ENCODE measurements at regions not wholly inside any gene's neighbourhood (a gene's known extent, or its start where the extent isn't known, plus 50 kb on each side); places are given as distances from the start of the nearest gene placed in this dataset.

GRCh38 chr12:107895966-107896365 is 121.5 kb downstream of the ASCL4 start:
- H3K4me2 ChIP-seq, result no peak overlapping the region
- H3K27me3 Mint-ChIP-seq (ENCODE audit: insufficient read depth, low read depth), result peaks cover 4% of the 10 kb centered on the region
- no peaks in the 10 kb centered on the region for H3K9me3 Mint-ChIP-seq
- H3K36me3 ChIP-seq, result no peaks in the 10 kb centered on the region
- no peaks in the 10 kb centered on the region for H3K4me1 Mint-ChIP-seq
- H4K20me1 ChIP-seq (ENCODE audit: low read depth), result no peaks in the 10 kb centered on the region
- H3K4me1 ChIP-seq, result no peaks in the 10 kb centered on the region
- H3K27me3 ChIP-seq, result peaks cover 7% of the 10 kb centered on the region
- no peaks in the 10 kb centered on the region for H3K79me2 ChIP-seq (ENCODE audit: low read depth)
- H3K4me3 ChIP-seq, result no peak overlapping the region
- no peak overlapping the region for H3K27ac Mint-ChIP-seq
- no peak overlapping the region for H3K27ac ChIP-seq
- no peak overlapping the region for H3K4me3 Mint-ChIP-seq
- no peak for DNase-seq (ENCODE audit: low spot score)
- no peak overlapping the region for H3K9ac ChIP-seq
- no peak overlapping the region for H2AFZ ChIP-seq (replicated peaks)
- H3K36me3 Mint-ChIP-seq, result no peaks in the 10 kb centered on the region
- no peaks in the 10 kb centered on the region for H3F3A ChIP-seq (ENCODE audit: low read depth)
- H3K9me3 ChIP-seq (ENCODE audit: low read depth), result no peaks in the 10 kb centered on the region
- TF ChIP-seq EZH2phosphoT487 (IDR thresholded peaks at IDR 0.05), result no peak
- TF ChIP-seq CTCF (IDR thresholded peaks at IDR 0.05), result no peak
- TF ChIP-seq EZH2 (IDR thresholded peaks at IDR 0.05), result no peak

GRCh38 chr12:107900588-107900987 is 126.1 kb downstream of the ASCL4 start:
- no peaks in the 10 kb centered on the region for H4K20me1 ChIP-seq (ENCODE audit: low read depth)
- no peak overlapping the region for H3K27ac ChIP-seq
- H3K4me3 ChIP-seq, result no peak overlapping the region
- no peak overlapping the region for H3K4me2 ChIP-seq
- H2AFZ ChIP-seq (replicated peaks), result no peak overlapping the region
- H3K9me3 Mint-ChIP-seq, result no peaks in the 10 kb centered on the region
- H3K4me3 Mint-ChIP-seq, result no peak overlapping the region
- no peak overlapping the region for H3K9ac ChIP-seq
- TF ChIP-seq EZH2 (IDR thresholded peaks at IDR 0.05) (no peak), EZH2phosphoT487 (IDR thresholded peaks at IDR 0.05) (no peak), CTCF (IDR thresholded peaks at IDR 0.05) (no peak)
- no peak for DNase-seq (ENCODE audit: low spot score)
- H3K4me1 ChIP-seq, result peaks cover 9% of the 10 kb centered on the region
- peaks cover 7% of the 10 kb centered on the region for H3K4me1 Mint-ChIP-seq
- no peaks in the 10 kb centered on the region for H3K36me3 ChIP-seq
- no peak overlapping the region for H3K27ac Mint-ChIP-seq
- no peaks in the 10 kb centered on the region for H3F3A ChIP-seq (ENCODE audit: low read depth)
- H3K27me3 Mint-ChIP-seq (ENCODE audit: insufficient read depth, low read depth), result peaks cover 31% of the 10 kb centered on the region
- H3K9me3 ChIP-seq (ENCODE audit: low read depth), result no peaks in the 10 kb centered on the region
- no peaks in the 10 kb centered on the region for H3K36me3 Mint-ChIP-seq
- H3K27me3 ChIP-seq, result peaks cover 49% of the 10 kb centered on the region
- peaks cover 4% of the 10 kb centered on the region for H3K79me2 ChIP-seq (ENCODE audit: low read depth)

GRCh38 chr12:107903341-107904061 is 129.0 kb downstream of the ASCL4 start:
- Histone ChIP-seq H3K27me3 (peaks cover 71% of the 10 kb centered on the region), H3K4me1 (peaks cover 9% of the 10 kb centered on the region), H3K9me3 (ENCODE audit: low read depth) (no peaks in the 10 kb centered on the region), H4K20me1 (ENCODE audit: low read depth) (no peaks in the 10 kb centered on the region), H3K27ac (no peak overlapping the region), H3K4me2 (peak overlapping the region; percentile 92), H3K36me3 (no peaks in the 10 kb centered on the region), H3K9ac (no peak overlapping the region), H3K4me3 (peak overlapping the region; percentile 59), H3F3A (ENCODE audit: low read depth) (no peaks in the 10 kb centered on the region), H3K79me2 (ENCODE audit: low read depth) (peaks cover 4% of the 10 kb centered on the region), H2AFZ (replicated peaks) (peak overlapping the region; percentile 93)
- Mint-ChIP-seq H3K9me3 (no peaks in the 10 kb centered on the region), H3K36me3 (no peaks in the 10 kb centered on the region), H3K4me1 (peaks cover 7% of the 10 kb centered on the region), H3K27ac (no peak overlapping the region), H3K4me3 (peak overlapping the region; percentile 84), H3K27me3 (ENCODE audit: insufficient read depth, low read depth) (peaks cover 37% of the 10 kb centered on the region)
- TF ChIP-seq EZH2 (IDR thresholded peaks at IDR 0.05), result no peak
- TF ChIP-seq EZH2phosphoT487 (IDR thresholded peaks at IDR 0.05), result no peak
- no peak for TF ChIP-seq CTCF (IDR thresholded peaks at IDR 0.05)
- DNase-seq (ENCODE audit: low spot score), result peak; percentile 88
